ENCODE measurements at regions not wholly inside any gene's neighbourhood (a gene's known extent, or its start where the extent isn't known, plus 50 kb on each side); places are given as distances from the start of the nearest gene placed in this dataset.
A peak's percentile ranks its signal among the peaks of the same experiment; 100 is the strongest.

DNA sequence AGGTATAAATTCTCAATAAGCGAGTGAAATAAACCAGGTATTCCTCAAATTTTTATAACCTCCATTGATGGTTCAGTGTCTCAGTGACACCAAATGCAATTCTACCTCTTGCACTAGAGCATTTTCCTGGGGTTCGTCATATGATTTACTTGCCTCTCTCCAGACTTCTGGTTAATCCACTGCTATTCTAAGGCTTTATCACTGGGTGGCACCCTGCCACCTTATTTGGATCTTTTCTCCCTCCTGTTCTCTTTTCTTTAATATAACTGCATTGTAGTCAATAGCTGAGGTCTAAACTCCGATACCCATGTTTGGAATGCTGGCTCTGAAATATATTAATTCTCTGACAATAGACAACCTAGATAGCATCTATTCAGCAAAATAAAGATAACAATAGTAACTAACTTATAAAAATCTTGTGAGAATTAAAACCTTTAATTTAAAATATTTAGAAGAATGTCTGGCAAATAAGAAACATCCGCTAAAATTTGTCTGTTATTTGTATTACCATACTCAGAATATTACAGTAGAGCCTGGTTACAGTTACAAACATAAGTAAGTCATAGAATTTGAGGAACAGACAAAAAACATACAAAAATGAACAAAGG, 436.4 kb downstream of the PLA2G4A start:
- TF ChIP-seq POLR2AphosphoS5 (IDR thresholded peaks at IDR 0.05; ENCODE audit: low read depth): no peak
- TF ChIP-seq, protein P1, sequence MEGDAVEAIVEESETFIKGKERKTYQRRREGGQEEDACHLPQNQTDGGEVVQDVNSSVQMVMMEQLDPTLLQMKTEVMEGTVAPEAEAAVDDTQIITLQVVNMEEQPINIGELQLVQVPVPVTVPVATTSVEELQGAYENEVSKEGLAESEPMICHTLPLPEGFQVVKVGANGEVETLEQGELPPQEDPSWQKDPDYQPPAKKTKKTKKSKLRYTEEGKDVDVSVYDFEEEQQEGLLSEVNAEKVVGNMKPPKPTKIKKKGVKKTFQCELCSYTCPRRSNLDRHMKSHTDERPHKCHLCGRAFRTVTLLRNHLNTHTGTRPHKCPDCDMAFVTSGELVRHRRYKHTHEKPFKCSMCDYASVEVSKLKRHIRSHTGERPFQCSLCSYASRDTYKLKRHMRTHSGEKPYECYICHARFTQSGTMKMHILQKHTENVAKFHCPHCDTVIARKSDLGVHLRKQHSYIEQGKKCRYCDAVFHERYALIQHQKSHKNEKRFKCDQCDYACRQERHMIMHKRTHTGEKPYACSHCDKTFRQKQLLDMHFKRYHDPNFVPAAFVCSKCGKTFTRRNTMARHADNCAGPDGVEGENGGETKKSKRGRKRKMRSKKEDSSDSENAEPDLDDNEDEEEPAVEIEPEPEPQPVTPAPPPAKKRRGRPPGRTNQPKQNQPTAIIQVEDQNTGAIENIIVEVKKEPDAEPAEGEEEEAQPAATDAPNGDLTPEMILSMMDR (conservative IDR thresholded peaks at IDR 0.05; ENCODE audit: low read depth in 2 of 2): peak; percentile 79 to 85
- no peak for TF ChIP-seq ZNF331 (CRISPR knock-in tag; IDR thresholded peaks at IDR 0.05; ENCODE audit: low read depth)
- no peak for TF ChIP-seq EZH2phosphoT487 (IDR thresholded peaks at IDR 0.05; ENCODE audit: unreplicated experiment)
- TF ChIP-seq JUNB (IDR thresholded peaks at IDR 0.05; ENCODE audit: unreplicated experiment): no peak
- TF ChIP-seq EZH2 (IDR thresholded peaks at IDR 0.05; ENCODE audit: low read depth, unreplicated experiment): no peak
- TF ChIP-seq, protein P2, sequence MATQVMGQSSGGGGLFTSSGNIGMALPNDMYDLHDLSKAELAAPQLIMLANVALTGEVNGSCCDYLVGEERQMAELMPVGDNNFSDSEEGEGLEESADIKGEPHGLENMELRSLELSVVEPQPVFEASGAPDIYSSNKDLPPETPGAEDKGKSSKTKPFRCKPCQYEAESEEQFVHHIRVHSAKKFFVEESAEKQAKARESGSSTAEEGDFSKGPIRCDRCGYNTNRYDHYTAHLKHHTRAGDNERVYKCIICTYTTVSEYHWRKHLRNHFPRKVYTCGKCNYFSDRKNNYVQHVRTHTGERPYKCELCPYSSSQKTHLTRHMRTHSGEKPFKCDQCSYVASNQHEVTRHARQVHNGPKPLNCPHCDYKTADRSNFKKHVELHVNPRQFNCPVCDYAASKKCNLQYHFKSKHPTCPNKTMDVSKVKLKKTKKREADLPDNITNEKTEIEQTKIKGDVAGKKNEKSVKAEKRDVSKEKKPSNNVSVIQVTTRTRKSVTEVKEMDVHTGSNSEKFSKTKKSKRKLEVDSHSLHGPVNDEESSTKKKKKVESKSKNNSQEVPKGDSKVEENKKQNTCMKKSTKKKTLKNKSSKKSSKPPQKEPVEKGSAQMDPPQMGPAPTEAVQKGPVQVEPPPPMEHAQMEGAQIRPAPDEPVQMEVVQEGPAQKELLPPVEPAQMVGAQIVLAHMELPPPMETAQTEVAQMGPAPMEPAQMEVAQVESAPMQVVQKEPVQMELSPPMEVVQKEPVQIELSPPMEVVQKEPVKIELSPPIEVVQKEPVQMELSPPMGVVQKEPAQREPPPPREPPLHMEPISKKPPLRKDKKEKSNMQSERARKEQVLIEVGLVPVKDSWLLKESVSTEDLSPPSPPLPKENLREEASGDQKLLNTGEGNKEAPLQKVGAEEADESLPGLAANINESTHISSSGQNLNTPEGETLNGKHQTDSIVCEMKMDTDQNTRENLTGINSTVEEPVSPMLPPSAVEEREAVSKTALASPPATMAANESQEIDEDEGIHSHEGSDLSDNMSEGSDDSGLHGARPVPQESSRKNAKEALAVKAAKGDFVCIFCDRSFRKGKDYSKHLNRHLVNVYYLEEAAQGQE (IDR thresholded peaks at IDR 0.05; ENCODE audit: unreplicated experiment): no peak

Measured in GM23338 (cell line).